ENCODE measurements at regions not wholly inside any gene's neighbourhood (a gene's known extent, or its start where the extent isn't known, plus 50 kb on each side); places are given as distances from the start of the nearest gene placed in this dataset.

DNA sequence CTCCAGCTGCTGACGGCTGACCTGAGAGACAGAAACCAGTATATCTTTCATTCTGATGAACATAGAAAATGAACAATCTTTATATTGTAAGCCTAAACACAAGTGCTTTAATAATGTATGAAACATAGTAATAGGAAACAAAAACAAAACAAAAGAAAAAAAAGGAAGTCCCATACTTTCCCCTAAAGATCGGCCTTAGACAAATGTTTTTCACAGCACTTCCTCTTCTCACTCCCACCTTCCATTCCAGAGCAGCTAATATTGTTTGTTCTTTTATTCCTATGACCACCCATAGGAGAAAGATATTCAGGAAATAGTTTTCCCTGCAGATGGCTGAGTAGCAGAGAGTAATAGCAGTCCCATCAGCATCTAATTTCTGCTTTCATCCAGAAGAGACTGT lies 194.4 kb upstream of the SLC27A6 start:
- DNase-seq (ENCODE audit: low read depth in 1 of 2, low spot score in 1 of 2): no peak
- Histone ChIP-seq H3K4me1 (no peaks in the 10 kb centered on the region), H3K27ac (no peak overlapping the region), H3K4me3 (no peak overlapping the region), H3K9me3 (no peaks in the 10 kb centered on the region), H3K4me2 (no peak overlapping the region)
- POLR2A ChIA-PET: no interaction called here
- ATAC-seq: no peak
- no peak for FAIRE-seq
- TF ChIP-seq HOXA7 (CRISPR knock-in tag; IDR thresholded peaks at IDR 0.05): no peak
- no peak for TF ChIP-seq CHD2 (IDR thresholded peaks at IDR 0.05; ENCODE audit: low read length, partially characterized antibody)
- TF ChIP-seq RAD21 (conservative IDR thresholded peaks at IDR 0.05 in 1 of 2, IDR thresholded peaks at IDR 0.05 in 1 of 2): no peak
- TF ChIP-seq HDAC2 (IDR thresholded peaks at IDR 0.05): no peak
- TF ChIP-seq HOXB5 (CRISPR knock-in tag; IDR thresholded peaks at IDR 0.05): no peak
- no peak for TF ChIP-seq KDM1A (IDR thresholded peaks at IDR 0.05; ENCODE audit: low read depth)
- no peak for TF ChIP-seq POLR2AphosphoS2 (conservative IDR thresholded peaks at IDR 0.05; ENCODE audit: low read length)
- no peak for TF ChIP-seq MYC (IDR thresholded peaks at IDR 0.05; ENCODE audit: borderline replicate concordance, low read length)
- TF ChIP-seq SMC3 (IDR thresholded peaks at IDR 0.05): no peak
- no peak for TF ChIP-seq GATA3 (IDR thresholded peaks at IDR 0.05; ENCODE audit: borderline replicate concordance)
- CTCF ChIA-PET: no interaction called here
- 41% methylated on average over 2 of the region's 2 CpGs for WGBS (ENCODE audit: missing lambda C conversion rate)

DNA sequence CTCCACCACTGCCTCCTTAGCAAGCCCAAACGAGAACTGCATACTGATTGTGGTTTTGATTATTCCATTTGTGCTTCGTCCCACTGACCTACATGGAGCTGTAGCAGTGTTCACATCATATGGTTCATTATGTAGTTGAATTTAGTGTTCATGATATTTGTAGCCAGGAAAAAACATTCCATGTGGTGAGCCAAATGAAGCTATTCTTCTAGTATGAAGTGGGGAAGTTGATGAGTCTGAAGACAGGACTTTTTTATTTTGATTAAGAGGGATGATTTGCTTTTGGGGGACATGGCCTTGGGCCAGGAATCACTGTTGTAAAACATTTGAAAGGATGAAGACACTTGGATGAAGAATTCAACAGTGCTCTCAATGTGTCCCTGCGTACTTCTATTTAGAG lies 192.9 kb upstream of the SLC27A6 start:
- H3K27ac ChIP-seq: no peak overlapping the region
- 25% methylated on average over 3 of the region's 3 CpGs for WGBS (ENCODE audit: missing lambda C conversion rate)
- H3K9me3 ChIP-seq: no peaks in the 10 kb centered on the region
- no peak overlapping the region for H3K4me3 ChIP-seq
- no peak for ATAC-seq
- H3K4me1 ChIP-seq: no peaks in the 10 kb centered on the region
- FAIRE-seq: no peak
- no peak overlapping the region for H3K4me2 ChIP-seq
- TF ChIP-seq ZSCAN20 (CRISPR knock-in tag; IDR thresholded peaks at IDR 0.05) (no peak), NPAS2 (CRISPR knock-in tag; IDR thresholded peaks at IDR 0.05; ENCODE audit: borderline replicate concordance) (no peak), EP300 (IDR thresholded peaks at IDR 0.05) (no peak), MYC (IDR thresholded peaks at IDR 0.05; ENCODE audit: borderline replicate concordance, low read length) (no peak), MAZ (IDR thresholded peaks at IDR 0.05; ENCODE audit: borderline replicate concordance, low read depth, low read length) (no peak), ZFP36 (IDR thresholded peaks at IDR 0.05; ENCODE audit: borderline replicate concordance, partially characterized antibody) (no peak), TFCP2L1 (CRISPR knock-in tag; IDR thresholded peaks at IDR 0.05) (no peak), FOSL2 (IDR thresholded peaks at IDR 0.05) (no peak), FOSL2 (CRISPR knock-in tag; IDR thresholded peaks at IDR 0.05) (no peak), POLR2AphosphoS2 (conservative IDR thresholded peaks at IDR 0.05; ENCODE audit: low read length) (no peak), ATOH8 (CRISPR knock-in tag; IDR thresholded peaks at IDR 0.05; ENCODE audit: low read depth) (no peak), HDAC2 (IDR thresholded peaks at IDR 0.05) (no peak), EHMT2 (IDR thresholded peaks at IDR 0.05; ENCODE audit: low read depth) (no peak), RCOR1 (IDR thresholded peaks at IDR 0.05; ENCODE audit: low read depth, low read length) (no peak), RFX5 (IDR thresholded peaks at IDR 0.05) (no peak), HEYL (CRISPR knock-in tag; IDR thresholded peaks at IDR 0.05) (no peak), GATA3 (IDR thresholded peaks at IDR 0.05; ENCODE audit: borderline replicate concordance) (no peak), MAFK (IDR thresholded peaks at IDR 0.05; ENCODE audit: partially characterized antibody) (no peak)
- ChIA-PET POLR2A (no interaction called here), CTCF (interaction anchor here (1.8 kb wide), 1 partner anchor 12 kb away, joined by 5 read pairs; no protein-coding TSS in a partner anchor)
- no peak for DNase-seq (ENCODE audit: low read depth in 1 of 2, low spot score in 1 of 2)

- Histone ChIP-seq H3K4me3 (no peak overlapping the region), H3K4me2 (no peak overlapping the region), H3K9me3 (no peaks in the 10 kb centered on the region), H3K4me1 (no peaks in the 10 kb centered on the region), H3K27ac (no peak overlapping the region)
- CTCF ChIA-PET: interaction anchor here (1.0 kb wide), 1 partner anchor 60 kb away, joined by 3 read pairs; no protein-coding TSS in a partner anchor
- no peak for DNase-seq (ENCODE audit: low read depth in 1 of 2, low spot score in 1 of 2)
- TF ChIP-seq HOXA7 (CRISPR knock-in tag; IDR thresholded peaks at IDR 0.05) (no peak), MYC (IDR thresholded peaks at IDR 0.05; ENCODE audit: borderline replicate concordance, low read length) (no peak), KDM1A (IDR thresholded peaks at IDR 0.05; ENCODE audit: low read depth) (no peak), TP53 (CRISPR knock-in tag; IDR thresholded peaks at IDR 0.05) (no peak)
- TF ChIP-seq, protein P1, sequence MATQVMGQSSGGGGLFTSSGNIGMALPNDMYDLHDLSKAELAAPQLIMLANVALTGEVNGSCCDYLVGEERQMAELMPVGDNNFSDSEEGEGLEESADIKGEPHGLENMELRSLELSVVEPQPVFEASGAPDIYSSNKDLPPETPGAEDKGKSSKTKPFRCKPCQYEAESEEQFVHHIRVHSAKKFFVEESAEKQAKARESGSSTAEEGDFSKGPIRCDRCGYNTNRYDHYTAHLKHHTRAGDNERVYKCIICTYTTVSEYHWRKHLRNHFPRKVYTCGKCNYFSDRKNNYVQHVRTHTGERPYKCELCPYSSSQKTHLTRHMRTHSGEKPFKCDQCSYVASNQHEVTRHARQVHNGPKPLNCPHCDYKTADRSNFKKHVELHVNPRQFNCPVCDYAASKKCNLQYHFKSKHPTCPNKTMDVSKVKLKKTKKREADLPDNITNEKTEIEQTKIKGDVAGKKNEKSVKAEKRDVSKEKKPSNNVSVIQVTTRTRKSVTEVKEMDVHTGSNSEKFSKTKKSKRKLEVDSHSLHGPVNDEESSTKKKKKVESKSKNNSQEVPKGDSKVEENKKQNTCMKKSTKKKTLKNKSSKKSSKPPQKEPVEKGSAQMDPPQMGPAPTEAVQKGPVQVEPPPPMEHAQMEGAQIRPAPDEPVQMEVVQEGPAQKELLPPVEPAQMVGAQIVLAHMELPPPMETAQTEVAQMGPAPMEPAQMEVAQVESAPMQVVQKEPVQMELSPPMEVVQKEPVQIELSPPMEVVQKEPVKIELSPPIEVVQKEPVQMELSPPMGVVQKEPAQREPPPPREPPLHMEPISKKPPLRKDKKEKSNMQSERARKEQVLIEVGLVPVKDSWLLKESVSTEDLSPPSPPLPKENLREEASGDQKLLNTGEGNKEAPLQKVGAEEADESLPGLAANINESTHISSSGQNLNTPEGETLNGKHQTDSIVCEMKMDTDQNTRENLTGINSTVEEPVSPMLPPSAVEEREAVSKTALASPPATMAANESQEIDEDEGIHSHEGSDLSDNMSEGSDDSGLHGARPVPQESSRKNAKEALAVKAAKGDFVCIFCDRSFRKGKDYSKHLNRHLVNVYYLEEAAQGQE (IDR thresholded peaks at IDR 0.05): no peak
- ATAC-seq: no peak
- FAIRE-seq: no peak
- 63% methylated on average over 4 of the region's 4 CpGs for WGBS (ENCODE audit: missing lambda C conversion rate)
- POLR2A ChIA-PET: no interaction called here
These were observed 191.9 kb upstream of the SLC27A6 start for GRCh38 chr5:128773378-128773777.
